DMS114 treated with DMSO at 0.1 percent for 48 hours (cell line): ENCODE measurements at regions not wholly inside any gene's neighbourhood (a gene's known extent, or its start where the extent isn't known, plus 50 kb on each side); places are given as distances from the start of the nearest gene placed in this dataset.
"Not testable (repeated sequence)": the region's sequence is repeated elsewhere in the genome, so short reads cannot be mapped to it uniquely, and the experiment has no call there.

ENCODE experiments used
- DNase-seq: peaks from one replicate; lab custom pipeline; 2025; ENCODE audit not compliant: unreplicated experiment; lab: John Stamatoyannopoulos, UW

GRCh38 chr6:16832043-16832567 is 70.8 kb upstream of the ATXN1 start:
- no peak for DNase-seq

DNA sequence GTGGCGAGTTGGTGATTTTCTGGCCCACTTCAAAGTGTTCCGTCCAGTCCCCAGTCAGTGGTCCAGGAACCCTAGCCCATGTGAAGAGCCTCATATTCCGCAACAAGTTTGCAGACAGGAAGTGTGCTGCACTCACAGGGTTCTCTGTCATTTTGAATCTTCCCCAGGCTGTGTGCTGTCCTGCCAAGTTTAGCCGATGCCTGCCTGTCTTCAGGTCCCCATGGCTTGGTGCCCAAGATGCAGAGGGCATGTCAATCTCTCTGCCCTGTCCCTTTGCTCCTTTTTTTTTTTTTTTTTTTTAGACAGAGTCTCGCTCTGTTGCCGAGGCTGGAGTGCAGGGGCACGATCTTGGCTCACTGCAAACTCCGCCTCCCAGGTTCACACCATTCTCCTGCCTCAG is 69.9 kb upstream of the ATXN1 start:
- no peak for DNase-seq

- no peak for DNase-seq
Measured at GRCh38 chr6:16828058-16828457, 66.8 kb upstream of the ATXN1 start.

DNA sequence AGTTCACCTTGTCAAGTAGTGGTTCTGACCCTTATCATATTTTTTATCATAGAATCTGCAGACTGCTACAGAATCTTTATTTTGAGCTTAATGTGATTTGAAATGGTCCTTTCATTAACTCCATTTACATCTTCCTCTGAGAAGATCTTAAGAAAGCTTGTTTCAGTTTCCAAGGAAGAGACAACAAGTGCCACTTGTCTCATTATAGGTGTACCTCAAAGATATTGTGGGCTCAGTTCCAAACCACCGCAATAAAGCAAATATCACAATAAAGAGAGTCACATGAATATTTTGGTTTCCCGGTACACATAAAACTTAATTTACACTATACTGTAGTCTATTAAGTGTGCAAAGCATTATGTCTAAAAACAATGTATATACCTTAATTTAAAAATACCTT is 66.4 kb upstream of the ATXN1 start:
- no peak for DNase-seq

- DNase-seq, result no peak
Measured at GRCh38 chr6:16825784-16826183, 64.5 kb upstream of the ATXN1 start.

- no peak for DNase-seq
Measured at GRCh38 chr6:16824845-16825685, 63.8 kb upstream of the ATXN1 start.

GRCh38 chr6:16823718-16824352 is 62.6 kb upstream of the ATXN1 start:
- DNase-seq, result no peak

GRCh38 chr6:16822975-16823717 is 61.9 kb upstream of the ATXN1 start:
- no peak for DNase-seq

DNA sequence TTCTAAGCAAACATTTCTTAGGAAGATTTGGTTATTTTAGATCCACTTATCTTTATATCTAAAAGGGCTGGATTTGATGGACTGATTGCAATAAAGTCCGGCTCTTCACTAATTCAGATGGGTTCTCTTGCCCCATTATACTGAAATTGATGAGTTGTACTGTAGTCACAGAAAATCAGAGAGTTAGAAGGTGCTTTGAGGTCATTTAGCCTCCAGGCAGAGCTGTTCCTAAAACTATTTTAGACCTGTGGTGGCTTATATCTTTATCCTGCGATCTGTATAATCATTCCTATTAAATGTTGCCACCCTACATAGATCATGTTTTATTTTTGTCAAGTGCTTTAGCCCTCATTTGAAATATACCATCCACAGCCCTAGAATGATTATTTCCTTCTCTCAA is 61.3 kb upstream of the ATXN1 start:
- DNase-seq, result no peak

DNA sequence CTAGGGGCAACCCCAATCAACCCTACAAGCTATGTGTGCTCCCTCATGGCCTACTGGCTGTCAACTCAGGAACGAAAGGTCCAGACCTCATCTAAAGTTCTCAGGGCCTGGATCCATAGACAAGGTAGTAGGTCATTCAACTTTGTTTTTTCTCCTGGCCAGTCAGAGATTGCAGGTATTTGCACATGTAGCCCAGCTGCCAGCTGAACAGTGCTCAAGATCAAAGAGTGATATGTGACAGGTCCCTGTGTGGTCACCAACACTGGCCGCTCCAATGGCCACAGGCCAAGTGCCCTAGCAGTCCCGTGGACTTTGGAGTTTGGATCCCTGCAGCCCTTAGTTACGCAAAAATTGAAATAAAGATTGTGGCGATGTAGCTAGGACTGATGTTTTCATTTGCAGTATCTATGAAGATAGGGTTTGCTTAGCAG is 60.6 kb upstream of the ATXN1 start:
- DNase-seq, result no peak

GRCh38 chr6:16820262-16820661 is 59.0 kb upstream of the ATXN1 start:
- not testable (repeated sequence) for DNase-seq

GRCh38 chr6:16819752-16820151 is 58.5 kb upstream of the ATXN1 start:
- no peak for DNase-seq

DNA sequence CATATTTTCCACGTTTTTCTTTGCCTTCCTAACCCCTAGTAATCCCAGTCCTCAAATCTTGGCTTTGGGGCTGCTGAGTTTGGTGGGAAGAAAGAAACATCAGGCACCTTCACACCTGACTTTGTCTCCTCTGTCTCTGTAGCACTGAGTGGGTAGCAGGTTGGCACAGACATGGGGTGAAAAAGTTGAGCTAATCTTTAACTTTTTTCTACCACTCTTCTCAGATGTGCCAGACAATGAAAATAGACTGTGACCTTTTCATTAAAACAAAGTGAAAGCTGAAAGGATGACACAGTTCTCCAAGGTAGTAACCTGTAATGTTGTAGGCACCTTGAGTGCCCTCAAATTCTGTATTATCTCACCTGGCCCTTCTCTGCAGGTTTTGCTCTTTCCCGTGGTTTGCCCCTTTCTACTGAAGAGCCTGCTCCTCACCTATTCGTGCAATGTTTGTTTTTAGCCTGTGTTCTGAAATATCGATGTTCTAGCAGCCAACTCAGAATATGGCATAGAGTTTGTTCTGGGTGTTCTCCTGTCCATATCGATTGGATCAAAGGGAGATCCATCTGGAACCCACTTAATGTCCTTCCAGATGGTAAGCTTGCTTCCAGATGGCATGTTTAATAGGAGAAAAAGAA is 57.8 kb upstream of the ATXN1 start:
- no peak for DNase-seq

- no peak for DNase-seq
Measured at GRCh38 chr6:16817594-16817993, 56.3 kb upstream of the ATXN1 start.

GRCh38 chr6:16816891-16817290 is 55.6 kb upstream of the ATXN1 start:
- no peak for DNase-seq

DNA sequence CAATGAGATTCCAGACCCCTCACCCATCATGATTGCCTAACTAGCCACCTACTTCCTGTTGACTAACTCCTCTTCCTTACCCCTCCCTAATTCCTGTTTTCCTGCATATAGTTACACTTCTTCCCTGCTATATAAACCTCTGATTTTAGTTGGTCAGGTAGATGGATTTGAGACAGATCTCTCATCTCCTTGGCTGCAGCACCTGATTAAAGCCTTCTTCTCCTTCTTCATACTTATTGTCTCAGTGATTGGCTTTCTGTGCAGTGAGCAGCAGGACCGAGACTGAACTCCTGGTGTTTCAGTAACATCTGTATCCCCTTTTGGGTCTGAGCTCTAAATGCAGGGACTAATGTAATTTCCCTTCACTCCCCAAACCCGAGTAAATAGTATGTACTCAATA is 51.7 kb upstream of the ATXN1 start:
- no peak for DNase-seq

GRCh38 chr6:16811277-16811979 is 50.2 kb upstream of the ATXN1 start:
- DNase-seq, result no peak
